NCI-H510A treated with DMSO at 0.1 percent for 48 hours (cell line): ENCODE measurements at regions not wholly inside any gene's neighbourhood (a gene's known extent, or its start where the extent isn't known, plus 50 kb on each side); places are given as distances from the start of the nearest gene placed in this dataset.
"Not testable (repeated sequence)": the region's sequence is repeated elsewhere in the genome, so short reads cannot be mapped to it uniquely, and the experiment has no call there.

Experiments
- DNase-seq: peaks from one replicate; lab custom pipeline; 2025; lab: John Stamatoyannopoulos, UW

DNA sequence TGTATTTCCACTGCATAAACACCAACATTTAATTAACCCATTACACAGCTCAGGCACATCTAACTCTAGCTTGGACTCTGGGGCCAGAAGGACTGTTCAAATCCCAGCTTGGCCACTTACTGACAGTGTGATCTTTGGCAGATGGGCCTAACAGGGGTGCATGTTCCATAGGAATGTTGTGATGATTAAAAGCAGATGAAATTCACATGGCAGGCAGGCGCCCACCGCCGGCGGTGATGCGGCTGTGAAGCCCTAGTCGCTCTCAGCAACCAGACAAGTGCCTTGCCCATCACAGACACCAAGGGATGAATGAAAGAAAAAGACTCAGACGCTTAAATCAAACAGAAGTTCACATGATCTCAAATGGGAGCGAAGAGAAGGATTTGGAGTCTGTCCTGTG, 84.6 kb upstream of the WSB1 start:
- DNase-seq = no peak

DNA sequence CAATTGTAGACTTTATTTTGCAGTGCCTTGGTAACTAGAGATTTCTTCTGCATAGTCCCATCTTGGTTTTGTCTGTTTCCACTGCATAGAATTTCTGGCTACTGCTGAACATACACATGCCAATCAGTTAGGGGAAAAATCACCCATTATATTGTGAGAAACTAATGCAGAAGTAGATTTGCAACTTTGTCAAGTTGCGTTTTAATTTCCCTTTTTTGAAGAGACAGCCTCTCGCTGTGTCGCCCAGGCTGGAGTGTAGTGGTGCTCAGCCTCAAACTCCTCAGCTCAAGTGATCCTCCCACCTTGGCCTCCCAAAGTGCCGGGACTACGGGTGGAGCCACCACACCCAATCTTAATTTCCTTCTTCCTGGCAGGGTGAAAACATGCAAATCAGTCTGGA, 83.1 kb upstream of the WSB1 start:
- not testable (repeated sequence) for DNase-seq

DNA sequence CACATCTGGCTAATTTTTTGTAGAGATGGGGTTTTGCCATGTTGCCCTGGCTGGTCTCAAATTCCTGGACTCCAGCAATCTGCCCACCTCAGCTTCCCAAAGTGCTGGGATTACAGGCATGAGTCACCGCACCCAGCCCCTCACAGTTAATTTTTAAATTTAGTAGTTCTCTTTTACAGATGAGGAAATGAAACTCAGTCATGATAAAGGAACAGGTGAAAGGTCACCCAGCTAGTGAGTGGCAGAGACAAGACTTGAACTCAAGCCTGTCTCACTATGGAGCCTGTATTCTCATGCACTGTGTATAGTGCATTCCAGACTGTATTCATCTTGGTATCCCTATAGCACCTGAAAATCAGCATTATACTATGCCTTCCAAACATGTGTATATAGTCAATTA, 77.1 kb upstream of the WSB1 start:
- no peak for DNase-seq

DNA sequence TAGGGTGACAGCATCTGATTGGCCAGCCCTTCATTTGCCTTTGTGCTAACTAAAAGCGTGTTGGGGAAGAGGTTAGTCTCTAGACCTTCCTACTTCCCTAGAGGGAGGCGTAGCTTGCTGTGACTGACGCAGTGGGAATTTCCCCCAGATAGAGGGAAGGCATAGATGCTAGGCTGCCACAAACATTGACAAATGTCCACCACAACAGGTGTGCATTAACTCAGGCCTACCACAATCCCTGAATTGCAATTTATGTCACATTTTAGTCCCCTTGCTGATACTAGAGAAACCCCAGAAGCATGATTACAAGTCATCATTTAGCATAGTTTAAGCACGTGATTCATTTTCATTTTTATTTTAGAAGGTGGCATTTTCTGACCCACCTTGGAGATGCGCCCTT, 76.3 kb upstream of the WSB1 start:
- no peak for DNase-seq

DNA sequence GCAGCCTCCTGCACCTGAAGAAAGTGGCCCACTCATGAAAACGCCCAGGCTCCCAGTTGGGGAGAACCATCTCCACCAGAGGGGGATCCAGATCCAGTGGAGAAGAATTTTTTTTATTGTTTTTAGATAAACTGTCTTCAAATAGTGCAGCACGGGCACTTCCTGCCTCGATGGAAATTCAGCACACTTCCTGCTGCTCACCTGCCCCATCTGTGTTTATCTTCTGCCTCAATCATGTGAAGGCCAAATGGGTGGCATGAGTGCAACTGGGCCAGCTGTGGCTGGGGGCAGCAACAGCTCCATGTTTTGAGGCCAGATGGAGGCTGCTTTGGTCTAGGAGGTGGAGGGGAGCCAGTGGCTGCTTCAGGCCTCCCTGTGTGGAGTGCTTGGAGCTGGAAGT, 75.9 kb upstream of the WSB1 start:
- DNase-seq = no peak

DNA sequence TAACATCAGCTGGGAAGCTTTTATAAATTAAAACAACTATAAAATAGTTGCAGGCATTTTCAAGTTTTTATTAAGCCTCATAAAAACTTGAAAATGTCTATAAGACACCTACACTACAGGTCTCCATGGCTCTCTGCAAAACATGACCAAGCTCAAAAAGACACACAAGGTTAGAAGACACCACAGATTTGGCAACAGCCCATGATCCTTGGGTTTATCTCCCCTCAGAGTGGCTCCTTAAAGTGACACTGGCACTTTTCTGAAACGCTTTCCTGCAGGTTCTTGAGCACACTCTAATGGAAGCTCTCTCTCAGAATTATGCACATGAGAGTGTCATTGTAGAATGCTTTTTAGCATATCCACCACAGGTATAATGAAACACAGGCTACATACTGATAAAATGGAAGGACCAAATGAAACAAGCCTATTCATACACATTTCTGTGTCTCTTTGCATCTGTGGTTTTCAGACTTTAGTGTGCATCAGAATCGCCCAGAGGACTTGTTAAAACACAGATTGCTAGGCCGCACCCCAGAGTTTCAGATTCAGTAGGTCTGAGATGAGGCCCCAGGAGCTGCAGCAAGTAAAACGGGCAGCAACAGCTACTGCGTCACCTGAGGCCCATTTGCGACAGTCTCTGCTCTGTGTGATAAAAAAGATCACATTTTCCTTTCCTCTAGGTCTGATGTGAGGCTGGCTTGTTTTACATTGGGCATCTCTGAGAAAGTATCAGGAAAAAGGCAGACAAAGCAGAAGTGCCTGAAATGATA, 75.0 kb upstream of the WSB1 start:
- DNase-seq = no peak

DNA sequence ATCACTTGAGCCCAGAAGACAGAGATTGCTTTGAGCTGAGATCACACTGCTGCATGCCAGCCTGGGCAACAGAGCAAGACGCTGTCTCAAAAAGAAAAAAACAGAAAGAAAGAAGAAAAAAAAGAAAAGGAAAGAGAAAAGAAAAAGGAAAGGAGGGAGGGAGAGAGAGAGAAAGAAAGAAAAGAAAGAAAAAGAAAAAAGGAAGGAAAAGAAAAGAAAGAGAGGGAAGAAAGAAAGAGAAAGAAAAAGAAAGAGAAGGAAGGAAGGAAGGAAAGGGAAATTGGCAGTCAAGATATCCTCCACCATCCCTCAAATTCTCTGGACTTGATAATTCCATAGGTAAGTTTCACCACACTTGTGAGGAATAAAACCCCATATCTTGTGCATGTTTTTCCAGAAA, 71.4 kb upstream of the WSB1 start:
- no peak for DNase-seq

DNA sequence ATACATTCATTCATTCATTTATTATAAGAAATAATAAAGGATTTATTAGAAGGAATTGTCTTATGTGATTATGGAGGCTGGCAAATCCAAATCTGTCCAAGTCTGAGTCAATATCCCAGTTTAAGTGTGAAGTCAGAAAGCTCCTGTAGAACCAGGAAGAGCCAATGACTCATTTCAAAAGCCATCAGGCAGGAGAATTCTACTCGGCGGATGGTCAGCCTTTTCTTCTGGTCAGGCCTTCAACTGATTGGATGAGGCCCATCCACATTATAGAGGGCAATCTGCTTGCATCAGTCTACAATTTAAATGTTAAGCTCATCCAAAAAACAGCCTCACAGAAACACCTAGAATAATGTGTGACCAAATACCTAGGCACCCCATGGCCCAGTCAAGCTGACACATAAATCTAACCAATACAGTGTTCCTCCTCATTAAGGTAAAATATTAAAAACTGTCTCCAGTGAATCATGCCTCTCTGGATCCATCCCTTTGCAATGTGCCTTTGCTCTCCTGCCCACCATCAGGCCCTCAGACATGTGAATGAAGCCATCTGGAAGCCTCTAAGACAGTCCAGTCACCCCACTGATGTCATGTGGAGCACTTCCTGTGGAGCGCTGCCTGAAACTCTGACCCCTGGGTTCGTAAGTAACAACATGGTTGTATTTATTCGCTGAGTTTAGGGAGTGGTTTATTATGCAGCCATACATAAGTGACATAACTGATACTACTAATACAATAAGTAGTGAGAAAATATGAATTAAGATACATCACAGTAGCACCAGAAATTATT, 69.2 kb upstream of the WSB1 start:
- DNase-seq = no peak

DNA sequence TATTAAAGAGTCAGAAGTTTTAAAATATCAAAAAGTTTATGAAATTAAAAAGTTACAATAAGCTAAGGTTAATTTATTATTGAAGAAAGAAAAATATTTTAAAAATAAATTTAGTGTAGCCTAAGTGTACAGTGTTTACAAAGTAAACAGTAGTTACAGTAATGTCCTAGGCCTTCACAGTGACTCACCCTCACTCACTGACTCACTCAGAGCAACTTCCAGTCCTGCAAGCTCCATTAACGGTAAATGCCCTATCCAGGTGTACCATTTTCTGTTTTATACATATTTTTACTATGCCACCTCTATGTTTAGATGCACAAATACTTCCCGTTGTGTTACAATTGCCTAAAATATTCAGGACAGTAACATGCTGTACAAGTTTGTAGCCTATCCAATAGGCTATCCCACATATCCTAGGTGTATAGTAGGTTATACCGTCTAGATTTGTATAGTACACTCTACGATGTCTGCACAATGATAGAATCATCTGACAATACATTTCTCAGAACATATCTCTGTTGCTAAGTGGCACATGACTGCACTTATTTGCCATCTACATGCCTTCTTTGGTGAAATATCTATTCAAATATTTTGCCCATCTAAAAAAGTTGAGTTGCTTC, 67.2 kb upstream of the WSB1 start:
- DNase-seq = no peak

DNA sequence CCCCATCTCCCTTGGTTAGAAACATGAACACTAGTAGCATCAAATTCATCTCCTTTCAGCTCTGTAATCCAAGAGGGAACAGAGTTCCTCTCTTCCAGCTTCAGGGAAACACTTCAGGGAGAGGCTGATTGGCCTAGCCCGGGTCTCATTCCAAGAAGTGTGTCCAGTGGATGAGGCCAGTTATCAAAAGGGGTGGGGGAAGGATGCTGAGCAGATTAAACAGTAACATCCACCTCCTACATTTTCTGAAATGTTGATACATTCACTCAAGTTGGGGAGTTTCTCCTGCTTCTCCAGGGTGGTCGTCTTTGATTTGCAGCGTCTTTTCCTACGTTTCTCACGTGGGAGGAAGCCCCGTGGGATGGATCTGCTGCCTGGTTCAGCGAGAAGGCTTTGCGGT, 62.9 kb upstream of the WSB1 start:
- no peak for DNase-seq

DNA sequence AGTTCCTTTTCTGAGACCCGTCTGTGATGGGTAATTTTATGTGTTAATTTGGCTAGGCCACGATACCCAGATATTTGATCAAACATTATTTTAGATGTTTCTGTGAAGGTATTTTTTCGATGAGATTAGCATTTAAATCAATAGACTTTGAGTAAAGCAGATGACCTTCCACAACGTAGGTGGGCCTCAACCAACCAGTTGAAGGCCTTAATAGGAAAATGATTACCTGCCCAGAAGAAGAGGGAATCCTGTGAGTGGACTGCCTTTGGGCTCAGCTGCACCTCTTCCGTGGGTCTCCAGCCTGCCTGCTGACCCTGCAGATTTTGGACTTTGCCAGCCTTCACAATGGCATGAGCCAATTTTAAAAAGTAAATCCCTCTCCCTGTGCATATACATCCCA, 61.6 kb upstream of the WSB1 start:
- no peak for DNase-seq

DNA sequence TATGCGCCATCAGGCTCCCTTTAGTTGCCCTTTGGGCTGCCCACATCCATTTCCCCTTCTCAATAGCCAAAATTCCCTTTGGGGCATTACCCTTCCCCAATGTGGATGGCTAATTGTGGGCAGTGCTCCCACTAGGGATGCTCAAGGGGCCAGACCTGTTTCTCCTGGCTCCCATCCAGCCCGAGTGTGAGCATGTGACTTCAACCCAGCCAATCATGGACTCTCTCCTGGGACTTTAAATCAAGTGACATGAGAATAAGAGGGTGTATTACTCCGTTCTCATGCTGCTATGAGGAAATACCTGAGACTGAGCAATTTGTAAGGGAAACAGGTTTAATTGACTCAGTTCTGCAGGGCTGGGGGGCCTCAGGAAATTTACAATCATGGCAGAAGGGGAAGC, 60.9 kb upstream of the WSB1 start:
- no peak for DNase-seq

DNA sequence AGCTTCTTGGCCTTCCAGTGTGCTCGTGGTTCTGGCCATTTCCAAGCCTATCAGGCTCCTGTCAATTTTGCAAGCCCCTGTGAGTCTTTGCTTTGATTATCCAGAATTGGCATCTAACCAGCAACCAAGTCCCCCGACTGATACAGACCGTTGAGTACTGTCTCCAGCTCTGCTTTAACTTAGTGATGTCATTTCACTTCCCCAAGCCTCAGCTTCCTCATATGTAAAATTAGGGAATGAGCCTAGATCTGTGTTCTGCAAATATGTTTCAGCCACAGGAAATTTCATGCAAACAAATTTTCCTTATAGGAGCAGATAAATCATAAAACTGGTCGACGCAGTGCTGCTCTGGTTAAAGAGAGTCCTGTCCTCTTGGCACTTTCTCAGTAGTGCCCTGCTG, 60.1 kb upstream of the WSB1 start:
- no peak for DNase-seq

DNA sequence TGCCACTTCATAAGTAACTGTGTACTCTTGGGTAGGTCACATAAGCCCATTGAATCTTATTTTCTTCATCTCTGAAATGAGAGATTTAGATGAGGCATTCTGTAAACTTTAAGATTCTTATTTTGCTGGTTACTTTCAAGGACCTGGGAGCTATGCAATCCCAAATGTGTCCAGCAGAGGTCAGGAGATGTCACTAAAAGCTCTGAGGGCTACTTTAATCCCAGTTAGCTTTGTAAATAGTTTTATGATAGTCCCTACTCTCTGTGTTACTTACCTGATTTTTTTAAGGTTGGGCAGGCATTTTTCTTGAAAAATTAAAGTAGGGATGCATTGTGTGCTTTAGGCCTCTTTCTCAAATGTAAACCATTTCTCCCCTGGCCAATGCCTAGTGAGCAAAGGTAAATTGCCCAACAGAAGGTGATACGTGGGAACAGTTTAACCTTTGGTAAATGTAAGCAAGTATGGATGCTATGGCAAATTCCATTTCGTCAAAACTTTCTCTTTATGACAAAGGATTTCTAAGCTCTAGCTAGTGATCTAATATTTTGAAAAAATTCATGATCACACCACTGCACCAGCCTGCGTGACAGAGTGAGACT, 57.1 kb upstream of the WSB1 start:
- peak; percentile 69 for DNase-seq

DNA sequence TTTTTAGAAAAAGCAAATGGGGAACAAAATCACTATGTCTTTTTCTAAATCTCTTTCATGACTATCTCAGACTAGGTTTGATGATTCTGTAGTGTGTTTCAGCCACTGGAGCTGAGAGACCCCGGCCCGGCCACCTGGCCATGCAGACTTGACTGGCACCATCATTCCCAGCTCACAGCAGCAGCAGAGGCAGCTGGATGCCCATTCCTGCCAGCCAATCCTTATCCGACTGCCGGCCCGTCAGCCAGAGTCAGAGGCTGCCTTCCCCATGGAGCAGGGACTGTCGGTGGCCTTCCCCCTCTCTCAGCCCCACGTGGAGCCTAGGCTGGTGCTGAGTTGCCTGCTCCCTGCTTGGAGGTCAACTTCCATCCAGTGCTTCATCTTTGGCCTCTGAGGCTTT, 56.0 kb upstream of the WSB1 start:
- DNase-seq = no peak

DNA sequence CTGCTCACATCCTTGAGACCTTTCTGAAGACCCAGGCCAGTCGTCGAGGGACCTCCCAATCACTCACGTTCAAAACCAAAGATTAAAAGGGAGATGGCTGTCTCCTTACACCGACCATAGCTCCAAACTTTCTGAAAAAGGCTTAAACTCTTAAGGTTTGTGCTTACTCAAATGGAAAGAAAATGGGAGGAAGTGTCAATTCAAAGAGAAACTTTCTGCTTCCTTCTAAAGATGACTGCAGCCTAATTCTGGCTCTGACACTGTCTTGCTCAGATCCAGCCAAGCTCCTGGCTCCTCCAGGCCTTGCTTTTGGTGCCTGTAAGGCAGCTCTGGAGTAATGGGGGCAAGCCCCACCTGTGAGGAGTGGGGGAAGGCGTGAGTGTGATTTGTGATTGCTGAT, 54.9 kb upstream of the WSB1 start:
- DNase-seq = no peak

DNA sequence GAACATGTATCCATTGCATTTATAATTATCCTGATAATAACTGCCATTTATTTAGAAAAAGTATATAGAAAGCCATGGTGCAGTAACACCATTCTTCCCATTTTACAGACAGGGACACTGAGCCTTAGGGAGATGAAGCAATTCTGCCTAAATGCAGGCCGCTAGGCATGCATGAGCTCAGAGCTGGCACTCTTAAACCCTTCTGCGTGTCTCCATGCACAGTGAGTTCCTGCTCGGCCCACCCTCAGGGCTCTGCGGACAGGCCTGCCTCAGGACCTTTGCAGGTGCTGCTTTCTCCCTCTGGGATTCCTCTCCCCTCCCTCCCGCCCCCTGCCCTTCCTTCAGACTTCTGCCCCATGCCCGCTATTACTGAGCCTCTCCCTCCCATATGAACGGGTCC, 54.3 kb upstream of the WSB1 start:
- no peak for DNase-seq

DNA sequence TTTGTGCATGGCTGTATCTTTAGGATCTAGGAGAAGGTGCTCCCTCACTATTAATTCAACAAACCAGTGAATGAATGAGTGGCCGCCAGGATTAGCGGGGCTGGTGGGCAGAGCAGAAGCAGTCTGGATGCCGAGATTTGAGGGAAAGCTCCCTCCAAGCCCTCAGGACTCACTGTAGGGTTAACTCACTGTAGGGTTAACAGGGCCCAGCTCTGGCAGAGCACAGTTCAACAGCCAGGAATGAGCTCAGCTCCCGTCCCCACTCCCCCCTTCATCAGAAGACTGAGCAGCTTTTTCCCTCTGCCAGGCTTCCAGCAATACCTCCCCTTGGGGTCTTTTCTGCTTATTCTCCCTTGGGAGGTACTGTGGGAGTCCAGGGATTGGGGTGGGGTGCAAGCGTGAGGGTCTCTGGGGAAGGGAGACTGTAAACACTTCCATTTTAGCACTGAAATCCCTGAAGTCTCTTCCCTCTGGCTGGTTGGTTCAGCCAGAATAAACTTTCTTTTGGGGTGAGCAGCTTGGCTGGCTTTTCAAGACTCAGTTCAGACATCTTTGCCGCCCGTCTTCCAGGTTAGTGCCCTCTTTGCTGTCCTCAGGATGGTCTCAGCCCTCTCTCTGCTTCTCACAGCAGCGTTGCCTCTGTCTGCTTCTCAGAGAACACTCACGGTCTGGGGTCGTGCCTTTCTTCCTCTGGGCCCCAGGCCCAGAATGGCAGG, 53.7 kb upstream of the WSB1 start:
- DNase-seq = no peak

DNA sequence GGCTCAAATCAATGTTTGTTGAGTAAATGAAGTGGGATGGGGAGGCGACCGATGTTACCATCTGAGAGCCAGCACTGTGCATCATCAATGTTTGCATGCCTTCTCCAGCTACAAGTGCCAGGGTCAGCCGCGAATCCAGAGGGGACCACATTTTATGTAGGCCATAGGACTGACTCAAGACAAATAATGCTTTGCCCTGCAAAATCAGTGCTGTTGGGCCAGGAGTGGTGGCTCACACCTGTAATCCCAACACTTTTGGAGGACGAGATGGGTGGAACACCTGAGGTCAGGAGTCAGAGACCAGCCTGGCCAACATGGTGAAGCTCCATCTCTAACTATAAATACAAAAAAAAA, 53.1 kb upstream of the WSB1 start:
- DNase-seq = no peak

DNA sequence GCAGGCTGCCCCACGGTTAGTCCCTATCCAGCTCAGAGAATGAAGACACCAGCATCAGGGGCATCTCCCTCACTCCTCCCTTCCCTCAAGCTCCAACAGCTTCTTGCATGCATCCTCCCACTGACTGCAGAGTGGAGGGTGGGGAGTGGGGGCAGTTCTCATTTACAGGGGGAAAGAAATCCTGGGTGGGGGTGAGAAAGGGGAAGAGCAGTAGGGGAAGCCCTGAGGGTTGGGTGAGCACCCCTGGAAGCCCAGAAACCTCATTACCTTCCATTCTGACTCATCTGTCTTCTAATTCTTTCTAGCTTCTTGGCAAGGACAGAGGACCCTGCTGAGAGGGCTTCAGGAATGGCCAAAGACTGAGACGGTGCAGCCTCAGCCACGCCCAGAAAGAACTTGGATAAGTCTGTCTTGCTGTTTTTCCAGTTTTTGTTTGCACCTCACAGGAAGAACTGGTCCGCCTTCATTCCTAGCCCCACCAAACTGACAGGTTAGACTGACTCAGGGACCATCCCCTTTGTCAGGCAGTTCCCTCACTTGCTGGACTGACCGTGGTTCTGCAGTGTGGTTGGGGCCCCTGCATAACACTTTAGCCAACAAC, 52.5 kb upstream of the WSB1 start:
- DNase-seq = no peak

DNA sequence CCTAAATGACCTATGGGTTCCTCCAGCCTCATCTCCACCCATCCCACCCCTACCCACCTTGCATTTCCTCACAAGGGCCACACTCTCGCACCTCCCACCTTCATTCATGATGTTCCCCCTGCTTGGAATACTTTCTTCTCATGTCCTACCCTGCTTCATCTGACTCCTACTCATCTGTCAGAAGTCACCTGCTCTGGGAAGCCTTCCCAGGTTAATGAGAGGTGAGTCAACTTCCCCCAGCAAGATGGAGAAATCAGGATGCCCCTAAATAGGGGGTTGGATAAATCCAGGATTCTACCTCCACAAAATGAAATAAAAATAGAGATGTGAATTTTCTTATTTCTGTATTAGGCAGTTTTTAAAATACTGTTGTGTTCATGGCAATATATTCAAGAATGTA, 51.0 kb upstream of the WSB1 start:
- DNase-seq = no peak

DNA sequence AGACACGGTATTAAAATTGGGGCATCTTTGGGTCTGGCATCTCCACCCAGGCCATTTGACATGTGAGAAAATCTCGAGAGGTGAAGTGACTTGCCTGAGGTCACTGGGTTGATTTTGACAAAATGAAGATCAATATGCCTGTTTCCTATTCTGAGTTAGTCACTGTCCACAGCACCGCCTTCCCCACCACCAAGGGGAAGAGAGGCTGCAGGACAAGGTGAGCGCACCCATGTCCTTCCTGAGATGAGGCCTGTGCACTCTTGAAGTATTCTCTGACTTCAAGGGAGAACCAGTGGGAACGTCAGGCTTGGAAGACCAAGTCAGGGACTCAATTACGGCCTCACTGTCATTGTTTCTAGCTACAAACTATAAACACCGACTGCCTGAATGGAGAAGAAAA, 49.9 kb upstream of the WSB1 start:
- DNase-seq = no peak
